ENCODE measurements at regions not wholly inside any gene's neighbourhood (a gene's known extent, or its start where the extent isn't known, plus 50 kb on each side); places are given as distances from the start of the nearest gene placed in this dataset.

DNA sequence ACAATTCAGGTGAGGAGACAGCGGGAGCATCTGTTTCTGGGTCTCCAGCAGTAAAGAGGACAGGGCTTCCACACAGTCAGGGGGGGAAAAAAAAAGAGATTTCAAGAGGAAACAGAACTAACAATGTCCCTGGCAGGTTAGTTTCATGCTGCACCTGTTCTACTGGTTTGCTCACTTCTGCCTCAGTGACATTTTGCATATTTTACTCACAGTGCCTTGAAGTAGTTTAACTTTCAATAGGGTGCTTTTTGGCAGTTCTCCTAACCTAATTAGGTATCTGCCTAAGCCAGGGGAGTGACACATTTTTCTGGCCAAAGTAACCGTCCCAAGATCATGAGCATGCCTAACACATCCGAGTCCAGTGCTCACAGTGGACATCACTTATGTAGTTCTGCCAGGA is 109.0 kb upstream of the ALK start:
- ChIA-PET POLR2A (ENCODE audit: unreplicated experiment) (no interaction called here), CTCF (no interaction called here)
- Histone ChIP-seq H3K27ac (no peak overlapping the region), H3F3A (ENCODE audit: insufficient read depth, low read depth) (no peaks in the 10 kb centered on the region), H3K9me2 (ENCODE audit: insufficient read depth) (0 out of 2 replicates have a peak, but pooled peaks cover 3% of the 10 kb centered on the region), H3K36me3 (ENCODE audit: low read depth) (no peaks in the 10 kb centered on the region), H3K79me2 (ENCODE audit: low read depth) (no peaks in the 10 kb centered on the region), H3K27me3 (ENCODE audit: insufficient read depth, low read depth) (peaks cover 13% of the 10 kb centered on the region; the same call in 1 of the 2 replicates), H3K4me1 (replicated peaks; ENCODE audit: insufficient read depth) (peaks cover 14% of the 10 kb centered on the region), H3K4me3 (no peak overlapping the region), H2AFZ (no peak overlapping the region), H4K20me1 (ENCODE audit: insufficient read depth) (no peaks in the 10 kb centered on the region), H3K4me2 (peak overlapping the region; percentile 43; the same call in 1 of the 2 replicates), H3K9me3 (ENCODE audit: insufficient read depth, low read depth) (no peaks in the 10 kb centered on the region)
- DNase-seq = peak in 1 of 2 experiments; percentile 73
- TF ChIP-seq EZH2 (IDR thresholded peaks at IDR 0.05; ENCODE audit: low read depth) = no peak
- TF ChIP-seq, protein P1, sequence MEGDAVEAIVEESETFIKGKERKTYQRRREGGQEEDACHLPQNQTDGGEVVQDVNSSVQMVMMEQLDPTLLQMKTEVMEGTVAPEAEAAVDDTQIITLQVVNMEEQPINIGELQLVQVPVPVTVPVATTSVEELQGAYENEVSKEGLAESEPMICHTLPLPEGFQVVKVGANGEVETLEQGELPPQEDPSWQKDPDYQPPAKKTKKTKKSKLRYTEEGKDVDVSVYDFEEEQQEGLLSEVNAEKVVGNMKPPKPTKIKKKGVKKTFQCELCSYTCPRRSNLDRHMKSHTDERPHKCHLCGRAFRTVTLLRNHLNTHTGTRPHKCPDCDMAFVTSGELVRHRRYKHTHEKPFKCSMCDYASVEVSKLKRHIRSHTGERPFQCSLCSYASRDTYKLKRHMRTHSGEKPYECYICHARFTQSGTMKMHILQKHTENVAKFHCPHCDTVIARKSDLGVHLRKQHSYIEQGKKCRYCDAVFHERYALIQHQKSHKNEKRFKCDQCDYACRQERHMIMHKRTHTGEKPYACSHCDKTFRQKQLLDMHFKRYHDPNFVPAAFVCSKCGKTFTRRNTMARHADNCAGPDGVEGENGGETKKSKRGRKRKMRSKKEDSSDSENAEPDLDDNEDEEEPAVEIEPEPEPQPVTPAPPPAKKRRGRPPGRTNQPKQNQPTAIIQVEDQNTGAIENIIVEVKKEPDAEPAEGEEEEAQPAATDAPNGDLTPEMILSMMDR (conservative IDR thresholded peaks at IDR 0.05) = no peak
- no TSS peak for BruUV-seq (replicated peaks)
- intact Hi-C loops (cut with micrococcal nuclease; ENCODE audit: unreplicated experiment) = no loop called here

DNA sequence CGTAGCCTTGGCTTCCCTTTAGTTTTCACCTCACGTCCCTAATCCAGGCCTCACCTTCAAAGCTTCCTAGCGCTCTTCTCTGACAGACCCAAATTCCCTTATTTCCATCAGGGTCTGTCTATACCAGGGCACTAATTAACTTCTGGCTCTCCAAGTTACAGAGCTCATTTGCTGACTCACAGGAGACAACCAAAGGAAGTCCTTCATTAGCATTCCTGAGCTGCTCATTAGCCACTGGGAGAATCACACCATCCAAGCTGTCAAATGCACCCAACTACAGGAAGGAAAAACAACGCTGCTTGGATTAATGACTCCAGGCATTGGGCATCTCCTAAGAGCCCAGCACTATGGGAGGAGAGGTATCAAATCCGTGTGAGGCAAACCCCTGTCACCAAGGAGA is 109.8 kb upstream of the ALK start:
- H3F3A ChIP-seq (ENCODE audit: insufficient read depth, low read depth) = no peaks in the 10 kb centered on the region
- H3K4me2 ChIP-seq = no peak overlapping the region
- H3K36me3 ChIP-seq (ENCODE audit: low read depth) = no peaks in the 10 kb centered on the region
- no peaks in the 10 kb centered on the region for H3K9me3 ChIP-seq (ENCODE audit: insufficient read depth, low read depth)
- TF ChIP-seq EZH2 (IDR thresholded peaks at IDR 0.05; ENCODE audit: low read depth) = no peak
- TF ChIP-seq, protein P1 (conservative IDR thresholded peaks at IDR 0.05) = no peak
- H3K4me1 ChIP-seq (replicated peaks; ENCODE audit: insufficient read depth) = peaks cover 14% of the 10 kb centered on the region
- intact Hi-C loops (cut with micrococcal nuclease; ENCODE audit: unreplicated experiment) = no loop called here
- H3K79me2 ChIP-seq (ENCODE audit: low read depth) = no peaks in the 10 kb centered on the region
- DNase-seq = no peak
- H3K27ac ChIP-seq = no peak overlapping the region
- BruUV-seq (replicated peaks) = no TSS peak
- no peaks in the 10 kb centered on the region for H4K20me1 ChIP-seq (ENCODE audit: insufficient read depth)
- H2AFZ ChIP-seq = no peak overlapping the region
- H3K27me3 ChIP-seq (ENCODE audit: insufficient read depth, low read depth) = peaks cover 13% of the 10 kb centered on the region; the same call in 1 of the 2 replicates
- ChIA-PET POLR2A (ENCODE audit: unreplicated experiment) (no interaction called here), CTCF (no interaction called here)
- 0 out of 2 replicates have a peak, but pooled peaks cover 3% of the 10 kb centered on the region for H3K9me2 ChIP-seq (ENCODE audit: insufficient read depth)
- no peak overlapping the region for H3K4me3 ChIP-seq

DNA sequence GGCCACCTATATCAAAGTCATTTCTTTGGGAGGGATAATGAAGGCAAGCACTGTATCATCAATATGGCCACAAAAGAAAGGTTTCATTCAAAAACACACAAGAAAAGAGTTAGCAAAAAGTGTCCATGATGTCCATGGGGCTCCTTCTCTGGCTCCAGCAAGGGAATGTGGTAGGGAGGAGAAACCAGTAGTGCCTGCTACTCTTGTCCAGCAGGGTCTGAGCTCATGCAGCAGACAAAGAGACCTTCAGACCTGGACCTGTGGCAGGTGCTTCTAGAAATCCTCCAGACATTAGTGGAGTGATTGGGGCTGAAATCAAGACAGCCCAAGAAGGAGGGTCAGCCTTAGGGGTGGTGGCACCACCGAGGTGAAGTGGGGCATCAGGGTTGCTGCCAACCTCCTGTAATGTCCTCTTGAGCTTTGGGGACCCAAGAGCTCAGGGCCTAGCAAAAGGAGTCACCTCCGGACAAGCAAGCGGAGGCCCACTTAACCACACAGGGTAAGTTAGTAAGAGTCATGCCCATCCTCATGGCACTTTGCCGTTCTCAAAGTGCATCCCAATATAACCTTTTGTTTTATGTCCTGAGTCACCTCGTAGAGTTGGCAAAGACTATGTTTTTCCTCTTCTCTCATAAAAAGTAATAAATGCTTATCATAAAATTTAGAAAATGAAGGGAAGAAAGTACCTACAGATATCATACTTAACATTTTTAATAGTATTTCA is 112.6 kb upstream of the YPEL5 start:
- no peaks in the 10 kb centered on the region for H3K79me2 ChIP-seq (ENCODE audit: low read depth)
- no peak overlapping the region for H3K4me3 ChIP-seq
- H4K20me1 ChIP-seq (ENCODE audit: insufficient read depth) = no peaks in the 10 kb centered on the region
- no peak overlapping the region for H3K27ac ChIP-seq
- no peak for DNase-seq
- ChIA-PET CTCF (no interaction called here), POLR2A (ENCODE audit: unreplicated experiment) (no interaction called here)
- intact Hi-C loops (cut with micrococcal nuclease; ENCODE audit: unreplicated experiment) = no loop called here
- peaks cover 14% of the 10 kb centered on the region for H3K4me1 ChIP-seq (replicated peaks; ENCODE audit: insufficient read depth)
- no peak for TF ChIP-seq EZH2 (IDR thresholded peaks at IDR 0.05; ENCODE audit: low read depth)
- TF ChIP-seq, protein P1 (conservative IDR thresholded peaks at IDR 0.05) = no peak
- 0 out of 2 replicates have a peak, but pooled peaks cover 3% of the 10 kb centered on the region for H3K9me2 ChIP-seq (ENCODE audit: insufficient read depth)
- no peak overlapping the region for H3K4me2 ChIP-seq
- peaks cover 11% of the 10 kb centered on the region for H3K27me3 ChIP-seq (ENCODE audit: insufficient read depth, low read depth)
- no peak overlapping the region for H2AFZ ChIP-seq
- H3K36me3 ChIP-seq (ENCODE audit: low read depth) = no peaks in the 10 kb centered on the region
- BruUV-seq (replicated peaks) = no TSS peak
- no peaks in the 10 kb centered on the region for H3F3A ChIP-seq (ENCODE audit: insufficient read depth, low read depth)
- no peaks in the 10 kb centered on the region for H3K9me3 ChIP-seq (ENCODE audit: insufficient read depth, low read depth)

Measured in PC-9 (cell line).